MM.1S (cell line): ENCODE measurements at regions not wholly inside any gene's neighbourhood (a gene's known extent, or its start where the extent isn't known, plus 50 kb on each side); places are given as distances from the start of the nearest gene placed in this dataset.

Experiments used
- CTCF ChIP-seq: fragments of 300-600 bp; sonication (generic); IDR thresholded peaks from 2 replicates; pipeline ENCODE4 v1.5.1; 2016; ENCODE audit warnings: antibody characterized with exemption, low read length, mixed read lengths
- EZH2 ChIP-seq: fragments of 300-600 bp; sonication (generic); optimal IDR thresholded peaks from 2 replicates; pipeline ENCODE3; 2017; ENCODE audit warnings: low read depth, mild to moderate bottlenecking, antibody characterized with exemption, low read length, mixed read lengths
- EZH2phosphoT487 ChIP-seq: fragments of 300-600 bp; sonication (generic); IDR thresholded peaks from 2 replicates; pipeline ENCODE4 v1.6.1; 2018; ENCODE audit warnings: antibody characterized with exemption, low read length

- TF ChIP-seq CTCF (no peak), EZH2 (no peak), EZH2phosphoT487 (no peak)
Observed at GRCh38 chr14:61899497-61899896, 137.3 kb downstream of the SNAPC1 start.
